OCI-LY3 (cell line): ENCODE measurements at regions not wholly inside any gene's neighbourhood (a gene's known extent, or its start where the extent isn't known, plus 50 kb on each side); places are given as distances from the start of the nearest gene placed in this dataset.

ENCODE experiments used
- H2AFZ ChIP-seq: fragments of 200-600, 300-600 bp; shearing (Covaris generic); 2 replicates; pipeline ENCODE4 v1.6.0; 2014; ENCODE audit warnings: antibody characterized with exemption, low read depth, low read length
- H3K27ac ChIP-seq: fragments of 200-600, 300-600 bp; sonication (generic); 2 replicates; pipeline ENCODE4 v1.5.1; 2014; ENCODE audit warnings: mild to moderate bottlenecking, low read length, moderate library complexity, mixed read lengths
- H3K27me3 ChIP-seq: fragments of 200-600, 300-600 bp; sonication (generic); 2 replicates; pipeline ENCODE4 v1.6.1; 2014; ENCODE audit warnings: low read depth, low read length, mixed read lengths
- H3K36me3 ChIP-seq: fragments of 200-600, 300-600 bp; sonication (generic); replicated peaks from 2 replicates; pipeline ENCODE3; 2014; ENCODE audit warnings: low read depth, low read length, mixed read lengths
- H3K4me1 ChIP-seq: fragments of 300-600, 200-600 bp; sonication (generic); 2 replicates; pipeline ENCODE4 v1.6.1; 2014; ENCODE audit warnings: low read length, mixed read lengths
- H3K4me2 ChIP-seq: fragments of 200-600, 300-600 bp; sonication (generic); 2 replicates; pipeline ENCODE4 v1.6.1; 2014; ENCODE audit warnings: low read length, mixed read lengths
- H3K4me3 ChIP-seq: fragments of 300-600, 200-600 bp; sonication (generic); 2 replicates; pipeline ENCODE4 v1.5.1; 2014; ENCODE audit warnings: antibody characterized with exemption, mild to moderate bottlenecking, low read length, moderate library complexity
- H3K79me2 ChIP-seq: fragments of 300-600, 200-600 bp; shearing (Covaris generic); 2 replicates; pipeline ENCODE4 v1.6.1; 2014; ENCODE audit warnings: mild to moderate bottlenecking, low read length, mixed read lengths
- H3K9ac ChIP-seq: fragments of 300-600, 200-600 bp; shearing (Covaris generic); 2 replicates; pipeline ENCODE4 v1.6.0; 2014; ENCODE audit warnings: mild to moderate bottlenecking, low read length, moderate library complexity
- H3K9me3 ChIP-seq: fragments of 200-600, 300-600 bp; shearing (Covaris generic); 2 replicates; pipeline ENCODE4 v1.6.1; 2014; ENCODE audit warnings: low read length, mixed read lengths; ENCODE audit not compliant: insufficient read depth
- H4K20me1 ChIP-seq: fragments of 200-600, 300-600 bp; sonication (generic); 2 replicates; pipeline ENCODE4 v1.6.1; 2016; ENCODE audit warnings: low read length, mixed read lengths; ENCODE audit not compliant: insufficient read depth
- EZH2phosphoT487 ChIP-seq: fragments of 200-600 bp; shearing (Covaris generic); IDR thresholded peaks from 2 replicates; pipeline ENCODE4 v1.6.1; 2018; ENCODE audit warnings: antibody characterized with exemption, mixed run types, low read depth
- TF ChIP-seq, protein P1 (sequence below): fragments of 200-600, 300-600 bp; sonication (generic); IDR thresholded peaks from 2 replicates; pipeline ENCODE4 v1.5.1; 2014; ENCODE audit warnings: antibody characterized with exemption, low read length, low read depth

DNA sequence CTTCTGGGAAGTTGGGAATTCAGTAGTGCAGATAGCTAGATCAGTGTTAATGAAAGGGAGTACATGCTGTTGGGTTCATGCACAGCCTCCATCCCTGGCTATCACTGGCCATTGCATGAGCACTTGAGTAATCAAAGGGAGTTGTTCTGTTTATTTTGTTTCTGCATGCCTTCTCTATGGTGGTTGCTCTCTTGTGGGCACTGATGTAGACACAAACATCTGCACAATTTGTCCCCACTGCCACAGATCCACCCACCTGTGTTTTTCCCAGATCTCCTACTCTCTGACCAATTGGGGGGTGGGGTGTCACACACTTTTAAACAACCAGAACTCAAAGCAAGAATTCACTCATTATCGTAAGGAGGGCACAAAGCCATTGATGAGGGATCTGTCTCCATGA, 89.7 kb upstream of the DHRS4 start:
- Histone ChIP-seq H3K4me1 (no peaks in the 10 kb centered on the region), H3K9ac (no peak overlapping the region)

DNA sequence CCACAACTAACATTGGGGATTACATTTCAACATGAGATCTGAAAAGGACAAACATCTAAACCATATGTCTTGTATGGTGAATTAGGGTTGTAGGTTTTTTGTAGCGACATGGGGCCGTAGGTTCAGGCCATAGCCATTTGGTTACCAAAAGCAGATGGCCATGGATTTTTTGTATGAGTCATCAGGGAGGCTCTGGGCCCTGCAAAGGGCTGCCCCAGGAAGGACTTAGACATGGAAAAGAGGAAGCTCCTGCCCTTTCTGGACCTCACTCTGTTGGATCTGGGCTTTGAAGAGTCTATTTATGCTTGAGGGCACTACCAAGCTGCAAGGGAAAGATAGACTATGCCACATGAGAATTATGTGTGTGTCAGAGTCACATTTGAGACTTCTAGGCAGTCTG, 89.3 kb upstream of the DHRS4 start:
- H3K79me2 ChIP-seq = no peaks in the 10 kb centered on the region
- no peaks in the 10 kb centered on the region for H4K20me1 ChIP-seq
- no peak overlapping the region for H3K9ac ChIP-seq
- H3K4me3 ChIP-seq = no peak overlapping the region
- peaks cover 14% of the 10 kb centered on the region; the same call in 1 of the 2 replicates for H3K27me3 ChIP-seq
- H2AFZ ChIP-seq = no peak overlapping the region
- TF ChIP-seq, protein P1, sequence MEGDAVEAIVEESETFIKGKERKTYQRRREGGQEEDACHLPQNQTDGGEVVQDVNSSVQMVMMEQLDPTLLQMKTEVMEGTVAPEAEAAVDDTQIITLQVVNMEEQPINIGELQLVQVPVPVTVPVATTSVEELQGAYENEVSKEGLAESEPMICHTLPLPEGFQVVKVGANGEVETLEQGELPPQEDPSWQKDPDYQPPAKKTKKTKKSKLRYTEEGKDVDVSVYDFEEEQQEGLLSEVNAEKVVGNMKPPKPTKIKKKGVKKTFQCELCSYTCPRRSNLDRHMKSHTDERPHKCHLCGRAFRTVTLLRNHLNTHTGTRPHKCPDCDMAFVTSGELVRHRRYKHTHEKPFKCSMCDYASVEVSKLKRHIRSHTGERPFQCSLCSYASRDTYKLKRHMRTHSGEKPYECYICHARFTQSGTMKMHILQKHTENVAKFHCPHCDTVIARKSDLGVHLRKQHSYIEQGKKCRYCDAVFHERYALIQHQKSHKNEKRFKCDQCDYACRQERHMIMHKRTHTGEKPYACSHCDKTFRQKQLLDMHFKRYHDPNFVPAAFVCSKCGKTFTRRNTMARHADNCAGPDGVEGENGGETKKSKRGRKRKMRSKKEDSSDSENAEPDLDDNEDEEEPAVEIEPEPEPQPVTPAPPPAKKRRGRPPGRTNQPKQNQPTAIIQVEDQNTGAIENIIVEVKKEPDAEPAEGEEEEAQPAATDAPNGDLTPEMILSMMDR = no peak
- no peak for TF ChIP-seq EZH2phosphoT487
- H3K36me3 ChIP-seq = no peaks in the 10 kb centered on the region
- no peak overlapping the region for H3K4me2 ChIP-seq
- H3K4me1 ChIP-seq = no peaks in the 10 kb centered on the region
- no peak overlapping the region for H3K27ac ChIP-seq
- no peaks in the 10 kb centered on the region for H3K9me3 ChIP-seq

More for the DNA sequence above, 89.7 kb upstream of the DHRS4 start:
- TF ChIP-seq EZH2phosphoT487 = no peak
- TF ChIP-seq, protein P1 = no peak
- H3K27ac ChIP-seq = no peak overlapping the region
- no peak overlapping the region for H3K4me3 ChIP-seq
- no peak overlapping the region for H3K4me2 ChIP-seq
- H3K79me2 ChIP-seq = no peaks in the 10 kb centered on the region
- H2AFZ ChIP-seq = no peak overlapping the region
- H3K9me3 ChIP-seq = no peaks in the 10 kb centered on the region
- H4K20me1 ChIP-seq = no peaks in the 10 kb centered on the region
- H3K27me3 ChIP-seq = peaks cover 14% of the 10 kb centered on the region; the same call in 1 of the 2 replicates
- H3K36me3 ChIP-seq = no peaks in the 10 kb centered on the region

DNA sequence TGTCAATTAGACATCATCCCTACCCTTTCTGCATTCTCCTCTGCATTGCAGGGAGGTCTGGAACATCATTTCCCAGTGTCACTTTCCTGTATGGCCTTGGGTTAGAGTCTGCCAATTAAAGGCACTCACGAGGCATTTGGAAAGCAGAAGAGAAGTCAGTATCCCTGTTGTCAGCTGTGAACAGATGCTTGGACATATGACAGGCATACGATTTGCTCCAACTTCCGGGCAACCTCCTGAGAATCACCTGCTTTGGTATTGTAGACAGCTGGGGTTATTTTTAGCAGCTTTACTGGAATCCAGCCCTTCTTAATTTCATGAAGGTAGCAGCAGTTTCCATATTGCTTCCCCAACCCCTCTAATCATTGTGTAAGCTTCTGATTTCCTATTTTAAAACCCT, 88.7 kb upstream of the DHRS4 start:
- Histone ChIP-seq H3K4me3 (no peak overlapping the region), H2AFZ (no peak overlapping the region), H3K36me3 (no peaks in the 10 kb centered on the region), H3K9me3 (no peaks in the 10 kb centered on the region), H3K79me2 (no peaks in the 10 kb centered on the region), H3K27ac (no peak overlapping the region), H3K4me2 (no peak overlapping the region), H4K20me1 (no peaks in the 10 kb centered on the region), H3K4me1 (no peaks in the 10 kb centered on the region), H3K27me3 (peaks cover 14% of the 10 kb centered on the region; the same call in 1 of the 2 replicates), H3K9ac (no peak overlapping the region)
- TF ChIP-seq EZH2phosphoT487 = no peak
- TF ChIP-seq, protein P1 = no peak

DNA sequence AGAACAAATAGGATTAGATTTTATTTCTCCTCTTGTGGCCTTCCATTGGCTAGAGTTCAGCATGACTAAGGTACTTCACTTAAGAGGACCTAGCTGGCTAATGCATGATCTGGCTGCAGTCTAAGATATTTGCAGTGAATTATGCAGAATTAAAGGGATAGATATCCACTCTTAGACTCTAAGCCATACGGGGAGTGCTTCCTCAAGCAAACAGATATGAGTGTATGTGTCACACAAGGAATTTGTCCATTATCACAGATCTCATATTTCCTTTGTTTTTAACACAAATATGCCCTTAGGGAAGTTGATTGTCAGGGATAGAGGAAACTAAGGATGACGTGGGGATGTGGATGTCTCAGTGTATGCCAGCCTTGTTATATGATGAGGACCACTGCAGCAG, 88.1 kb upstream of the DHRS4 start:
- no peak for TF ChIP-seq EZH2phosphoT487
- TF ChIP-seq, protein P1 = no peak
- Histone ChIP-seq H3K27ac (no peak overlapping the region), H3K9me3 (no peaks in the 10 kb centered on the region), H3K79me2 (no peaks in the 10 kb centered on the region), H3K4me2 (no peak overlapping the region), H3K9ac (no peak overlapping the region), H4K20me1 (no peaks in the 10 kb centered on the region), H2AFZ (no peak overlapping the region), H3K4me1 (no peaks in the 10 kb centered on the region), H3K4me3 (no peak overlapping the region), H3K27me3 (peaks cover 9% of the 10 kb centered on the region; the same call in 1 of the 2 replicates), H3K36me3 (no peaks in the 10 kb centered on the region)
